GM06990 (cell line): ENCODE measurements at regions not wholly inside any gene's neighbourhood (a gene's known extent, or its start where the extent isn't known, plus 50 kb on each side); places are given as distances from the start of the nearest gene placed in this dataset.

Experiments
- DNase-seq: peaks from one replicate; pipeline ENCODE4 v3.0.0-alpha.2; 2011; ENCODE audit not compliant: insufficient read length; ENCODE audit errors: extremely low read depth
- H3K27me3 ChIP-seq: replicated peaks from 2 replicates; pipeline ENCODE4 v1.6.0; 2011; ENCODE audit warnings: low read length; ENCODE audit not compliant: control insufficient read depth, insufficient read depth
- H3K36me3 ChIP-seq: 2 replicates; pipeline ENCODE4 v1.5.1; 2011; ENCODE audit warnings: low read length; ENCODE audit not compliant: control insufficient read depth, insufficient read depth
- H3K4me3 ChIP-seq: replicated peaks from 2 replicates; pipeline ENCODE4 v1.5.1; 2011; ENCODE audit warnings: low read depth, mild to moderate bottlenecking, control low read depth, low read length
- CTCF ChIP-seq: IDR thresholded peaks from 2 replicates; pipeline ENCODE4 v1.5.1; 2011; ENCODE audit warnings: low read length, control low read depth, mild to moderate bottlenecking, inconsistent platforms; ENCODE audit not compliant: insufficient read depth, poor library complexity, severe bottlenecking

DNA sequence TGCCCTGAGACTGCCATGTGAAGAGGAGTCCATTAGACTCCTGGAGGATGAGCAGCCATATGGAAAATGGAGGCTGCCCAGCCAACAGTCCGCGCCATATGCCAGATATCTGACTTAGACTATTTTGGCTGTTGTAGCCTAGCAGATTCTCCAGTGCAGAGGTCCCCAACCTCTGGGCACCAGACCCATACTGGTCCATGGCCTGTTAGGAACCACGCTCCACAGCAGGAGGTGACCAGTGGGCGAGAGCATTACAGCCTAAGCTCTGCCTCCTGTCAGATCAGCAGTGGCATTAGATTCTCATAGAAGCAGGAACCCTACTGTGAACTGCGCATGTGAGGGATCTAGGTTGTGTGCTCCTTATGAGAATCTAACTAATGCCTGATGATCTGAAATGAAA lies 851.9 kb downstream of the NR2F1-AS1 start:
- no peaks in the 10 kb centered on the region for H3K27me3 ChIP-seq
- no peak overlapping the region for H3K4me3 ChIP-seq
- no peaks in the 10 kb centered on the region for H3K36me3 ChIP-seq
- no peak for TF ChIP-seq CTCF
- no peak for DNase-seq

- Histone ChIP-seq H3K36me3 (no peaks in the 10 kb centered on the region), H3K27me3 (no peaks in the 10 kb centered on the region), H3K4me3 (no peak overlapping the region)
- no peak for TF ChIP-seq CTCF
- DNase-seq, result no peak
These were observed 865.0 kb downstream of the NR2F1-AS1 start for GRCh38 chr5:92715946-92716520.

GRCh38 chr5:92713826-92714225 lies 867.2 kb downstream of the NR2F1-AS1 start:
- Histone ChIP-seq H3K36me3 (no peaks in the 10 kb centered on the region), H3K4me3 (no peak overlapping the region), H3K27me3 (no peaks in the 10 kb centered on the region)
- no peak for TF ChIP-seq CTCF
- DNase-seq, result no peak

DNA sequence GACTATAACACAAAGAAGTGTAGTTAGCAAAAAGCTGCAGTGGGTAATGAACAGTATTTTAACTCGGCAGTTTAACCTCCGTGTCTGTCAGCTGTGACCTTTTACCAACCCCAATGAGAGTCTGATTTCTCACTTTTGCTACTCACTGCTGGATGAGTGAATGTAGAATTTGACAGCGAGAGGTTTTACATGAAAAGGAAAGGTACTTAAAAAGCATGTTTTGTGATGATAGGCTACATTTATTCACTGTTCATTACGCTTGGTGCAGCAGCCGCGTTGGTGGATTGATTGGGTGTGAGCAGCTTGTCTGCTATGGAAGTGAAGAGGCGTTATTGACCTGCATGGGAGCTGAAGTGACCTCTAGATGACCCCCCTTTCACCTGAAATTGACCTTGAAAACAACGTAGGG lies 867.7 kb downstream of the NR2F1-AS1 start:
- no peak overlapping the region for H3K4me3 ChIP-seq
- H3K27me3 ChIP-seq, result no peaks in the 10 kb centered on the region
- DNase-seq, result no peak
- H3K36me3 ChIP-seq, result no peaks in the 10 kb centered on the region
- no peak for TF ChIP-seq CTCF

GRCh38 chr5:92711956-92712355 lies 869.1 kb downstream of the NR2F1-AS1 start:
- Histone ChIP-seq H3K27me3 (no peaks in the 10 kb centered on the region), H3K4me3 (no peak overlapping the region), H3K36me3 (no peaks in the 10 kb centered on the region)
- DNase-seq, result no peak
- TF ChIP-seq CTCF, result no peak

DNA sequence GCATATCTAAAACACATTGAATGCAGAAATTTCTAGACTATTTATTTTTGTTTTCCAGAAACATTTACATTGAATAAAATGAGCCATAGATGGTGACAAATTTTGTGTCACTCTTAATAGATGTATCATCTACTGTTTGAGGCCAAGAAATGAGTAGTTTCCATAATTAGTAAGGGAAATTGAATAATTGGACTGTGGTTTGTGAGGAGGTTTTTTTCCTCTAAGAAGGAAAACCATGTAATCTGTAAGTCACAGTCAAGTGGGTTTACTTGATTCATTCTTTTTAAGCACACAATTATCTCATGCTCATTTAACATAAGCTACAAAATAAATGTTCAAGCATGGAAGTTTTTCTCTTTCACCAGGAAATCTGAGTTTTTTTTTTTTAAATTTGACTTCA lies 876.4 kb downstream of the NR2F1-AS1 start:
- H3K4me3 ChIP-seq, result no peak overlapping the region
- no peak for TF ChIP-seq CTCF
- DNase-seq, result no peak
- H3K27me3 ChIP-seq, result no peaks in the 10 kb centered on the region; the same call in 1 of the 2 replicates
- no peaks in the 10 kb centered on the region for H3K36me3 ChIP-seq
